ENCODE measurements at regions not wholly inside any gene's neighbourhood (a gene's known extent, or its start where the extent isn't known, plus 50 kb on each side); places are given as distances from the start of the nearest gene placed in this dataset.

DNA sequence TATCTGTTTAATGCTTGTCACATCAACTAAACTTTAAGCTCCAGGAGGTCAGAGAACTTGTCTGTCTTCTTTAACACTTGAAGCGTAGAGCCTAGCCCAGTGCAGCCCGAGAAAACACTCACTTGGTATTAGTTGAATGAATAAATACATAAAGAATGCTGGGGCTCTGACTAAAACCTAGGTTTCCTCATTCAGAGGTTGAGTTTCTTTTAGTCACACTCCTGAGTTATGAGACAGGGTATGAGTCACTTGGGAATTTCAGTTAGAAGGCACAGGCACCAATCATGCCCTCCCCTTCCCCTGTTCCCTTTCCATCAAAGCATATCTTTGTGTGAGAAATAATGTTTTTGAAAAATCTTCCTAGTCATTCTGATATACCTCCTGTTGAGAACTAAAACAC lies 589.8 kb upstream of the DPPA4 start:
- H3K4me3 ChIP-seq (ENCODE audit: low read depth, low read length) = no peak overlapping the region
- peak overlapping the region; percentile 25 for H3K27ac ChIP-seq (ENCODE audit: low read depth, low read length)
- CTCF ChIA-PET = no interaction called here
- peak; percentile 83 for DNase-seq (ENCODE audit: low read depth, low spot score)
- H3K9me3 ChIP-seq (ENCODE audit: control insufficient read depth, insufficient read depth, low read length) = peaks cover 2% of the 10 kb centered on the region; the same call in 1 of the 2 replicates
- TF ChIP-seq, protein P1, sequence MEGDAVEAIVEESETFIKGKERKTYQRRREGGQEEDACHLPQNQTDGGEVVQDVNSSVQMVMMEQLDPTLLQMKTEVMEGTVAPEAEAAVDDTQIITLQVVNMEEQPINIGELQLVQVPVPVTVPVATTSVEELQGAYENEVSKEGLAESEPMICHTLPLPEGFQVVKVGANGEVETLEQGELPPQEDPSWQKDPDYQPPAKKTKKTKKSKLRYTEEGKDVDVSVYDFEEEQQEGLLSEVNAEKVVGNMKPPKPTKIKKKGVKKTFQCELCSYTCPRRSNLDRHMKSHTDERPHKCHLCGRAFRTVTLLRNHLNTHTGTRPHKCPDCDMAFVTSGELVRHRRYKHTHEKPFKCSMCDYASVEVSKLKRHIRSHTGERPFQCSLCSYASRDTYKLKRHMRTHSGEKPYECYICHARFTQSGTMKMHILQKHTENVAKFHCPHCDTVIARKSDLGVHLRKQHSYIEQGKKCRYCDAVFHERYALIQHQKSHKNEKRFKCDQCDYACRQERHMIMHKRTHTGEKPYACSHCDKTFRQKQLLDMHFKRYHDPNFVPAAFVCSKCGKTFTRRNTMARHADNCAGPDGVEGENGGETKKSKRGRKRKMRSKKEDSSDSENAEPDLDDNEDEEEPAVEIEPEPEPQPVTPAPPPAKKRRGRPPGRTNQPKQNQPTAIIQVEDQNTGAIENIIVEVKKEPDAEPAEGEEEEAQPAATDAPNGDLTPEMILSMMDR (IDR thresholded peaks at IDR 0.05; ENCODE audit: low read depth, low read length) = no peak
- H3K27me3 ChIP-seq (ENCODE audit: control insufficient read depth, insufficient read depth, low read length) = no peaks in the 10 kb centered on the region
- POLR2A ChIA-PET = interaction anchor here (0.6 kb wide), 1 partner anchor 1148 kb away, joined by 3 read pairs; no protein-coding TSS in a partner anchor

DNA sequence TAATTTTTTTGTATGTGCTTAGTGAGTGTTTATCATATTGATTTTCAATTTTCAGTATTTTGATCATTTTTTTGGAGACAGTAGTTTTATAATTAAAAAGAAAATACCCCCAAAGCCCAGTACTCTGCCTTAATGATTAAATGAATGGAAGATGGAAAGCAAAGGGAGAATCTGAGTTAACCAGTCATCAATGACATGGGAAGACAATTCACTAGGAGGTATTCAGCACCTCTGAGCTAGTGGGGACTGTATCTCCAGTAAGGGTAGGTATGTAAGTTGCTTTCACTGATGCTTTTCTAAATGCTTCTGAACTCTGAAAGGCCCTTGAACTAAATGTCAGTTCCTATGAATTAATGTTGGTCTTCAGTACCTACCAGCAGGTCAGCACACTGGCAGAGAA lies 590.4 kb upstream of the DPPA4 start:
- no peak for DNase-seq (ENCODE audit: low read depth, low spot score)
- Histone ChIP-seq H3K9me3 (ENCODE audit: control insufficient read depth, insufficient read depth, low read length) (peaks cover 2% of the 10 kb centered on the region; the same call in 1 of the 2 replicates), H3K27me3 (ENCODE audit: control insufficient read depth, insufficient read depth, low read length) (no peaks in the 10 kb centered on the region), H3K4me3 (ENCODE audit: low read depth, low read length) (no peak overlapping the region), H3K27ac (ENCODE audit: low read depth, low read length) (peak overlapping the region; percentile 57)
- TF ChIP-seq, protein P1 (IDR thresholded peaks at IDR 0.05; ENCODE audit: low read depth, low read length) = no peak
- ChIA-PET POLR2A (no interaction called here), CTCF (no interaction called here)

DNA sequence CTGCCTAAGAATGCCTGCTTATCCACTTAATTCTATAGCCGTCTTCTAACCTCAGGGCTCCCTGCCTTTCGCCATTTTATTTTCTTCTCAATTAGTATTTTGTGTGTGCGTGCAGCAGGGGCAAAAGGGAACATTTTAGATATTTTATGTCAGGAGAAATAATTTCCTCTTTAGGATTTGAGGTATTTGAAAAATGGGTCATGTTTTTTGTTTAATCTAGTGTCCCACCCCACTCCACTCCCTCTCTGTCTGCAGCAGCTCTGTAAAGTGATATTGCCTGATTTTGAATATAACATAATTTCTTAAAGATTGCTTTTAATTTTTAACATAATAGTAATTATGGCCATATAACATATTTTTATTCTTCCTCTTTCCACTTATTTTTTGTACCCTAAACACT lies 593.2 kb upstream of the DPPA4 start:
- ChIA-PET CTCF (no interaction called here), POLR2A (no interaction called here)
- DNase-seq (ENCODE audit: low read depth, low spot score) = no peak
- H3K27me3 ChIP-seq (ENCODE audit: control insufficient read depth, insufficient read depth, low read length) = no peaks in the 10 kb centered on the region
- peaks cover 2% of the 10 kb centered on the region; the same call in 1 of the 2 replicates for H3K9me3 ChIP-seq (ENCODE audit: control insufficient read depth, insufficient read depth, low read length)
- TF ChIP-seq, protein P1 (IDR thresholded peaks at IDR 0.05; ENCODE audit: low read depth, low read length) = no peak
- no peak overlapping the region for H3K27ac ChIP-seq (ENCODE audit: low read depth, low read length)
- H3K4me3 ChIP-seq (ENCODE audit: low read depth, low read length) = no peak overlapping the region

DNA sequence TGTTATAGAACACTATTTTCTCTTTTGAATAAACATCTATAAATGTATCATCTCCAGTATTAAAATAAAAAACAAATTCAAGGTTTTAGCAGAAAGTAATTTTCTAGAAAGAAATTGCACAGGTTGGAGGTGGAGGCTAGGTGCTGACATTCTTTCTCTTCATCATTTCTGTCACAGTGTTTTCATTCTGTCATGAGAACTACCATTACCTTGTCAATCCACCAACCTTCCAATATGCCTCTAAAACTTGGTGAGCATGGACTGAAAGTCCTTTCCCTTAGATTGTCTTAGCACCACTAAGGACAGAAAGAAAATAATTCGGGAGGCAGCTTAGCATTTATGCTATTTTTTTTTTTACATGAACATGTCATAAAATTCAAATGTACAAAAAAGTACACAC lies 596.2 kb upstream of the DPPA4 start:
- Histone ChIP-seq H3K9me3 (ENCODE audit: control insufficient read depth, insufficient read depth, low read length) (no peaks in the 10 kb centered on the region), H3K27ac (ENCODE audit: low read depth, low read length) (no peak overlapping the region), H3K4me3 (ENCODE audit: low read depth, low read length) (no peak overlapping the region), H3K27me3 (ENCODE audit: control insufficient read depth, insufficient read depth, low read length) (no peaks in the 10 kb centered on the region)
- TF ChIP-seq, protein P1 (IDR thresholded peaks at IDR 0.05; ENCODE audit: low read depth, low read length) = no peak
- POLR2A ChIA-PET = interaction anchor here (0.6 kb wide), 1 partner anchor 97 kb away, joined by 3 read pairs; no protein-coding TSS in a partner anchor
- no peak for DNase-seq (ENCODE audit: low read depth, low spot score)
- CTCF ChIA-PET = no interaction called here

DNA sequence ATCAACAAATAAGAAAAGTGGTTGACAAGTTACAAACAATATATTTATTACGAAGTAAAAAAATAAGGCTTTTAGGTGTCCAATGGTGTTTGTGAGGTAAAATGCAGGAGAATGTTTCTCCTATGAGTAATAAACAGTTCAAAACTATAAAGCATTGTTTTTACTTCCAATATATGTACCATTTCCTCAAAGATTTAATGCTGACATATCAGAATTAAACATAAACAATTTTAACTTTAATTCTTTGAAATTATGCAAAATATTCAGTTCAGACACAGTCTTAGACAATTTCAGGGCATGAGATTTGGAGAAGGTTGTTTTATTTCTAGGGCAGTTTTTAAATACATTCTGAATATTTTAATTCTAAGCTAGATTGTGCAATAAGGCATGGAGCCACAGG lies 602.5 kb upstream of the DPPA4 start:
- no peak for DNase-seq (ENCODE audit: low read depth, low spot score)
- CTCF ChIA-PET = no interaction called here
- H3K4me3 ChIP-seq (ENCODE audit: low read depth, low read length) = no peak overlapping the region
- TF ChIP-seq, protein P1 (IDR thresholded peaks at IDR 0.05; ENCODE audit: low read depth, low read length) = no peak
- no peak overlapping the region for H3K27ac ChIP-seq (ENCODE audit: low read depth, low read length)
- POLR2A ChIA-PET = no interaction called here
- no peaks in the 10 kb centered on the region for H3K9me3 ChIP-seq (ENCODE audit: control insufficient read depth, insufficient read depth, low read length)
- no peaks in the 10 kb centered on the region for H3K27me3 ChIP-seq (ENCODE audit: control insufficient read depth, insufficient read depth, low read length)

All from AG04450 (cell line).